HG03060 (cell line): ENCODE measurements at regions not wholly inside any gene's neighbourhood (a gene's known extent, or its start where the extent isn't known, plus 50 kb on each side); places are given as distances from the start of the nearest gene placed in this dataset.
"Not testable (repeated sequence)": the region's sequence is repeated elsewhere in the genome, so short reads cannot be mapped to it uniquely, and the experiment has no call there.

Experiments used
- ATAC-seq: cut with Tn5 transposase; IDR thresholded peaks from one replicate; pipeline ENCODE4 v1.9.1; 2021; ENCODE audit warnings: low read depth, moderate number of reproducible peaks; ENCODE audit not compliant: unreplicated experiment

GRCh38 chr12:83538361-83538965 is 851.8 kb downstream of the TMTC2 start:
- no peak for ATAC-seq

DNA sequence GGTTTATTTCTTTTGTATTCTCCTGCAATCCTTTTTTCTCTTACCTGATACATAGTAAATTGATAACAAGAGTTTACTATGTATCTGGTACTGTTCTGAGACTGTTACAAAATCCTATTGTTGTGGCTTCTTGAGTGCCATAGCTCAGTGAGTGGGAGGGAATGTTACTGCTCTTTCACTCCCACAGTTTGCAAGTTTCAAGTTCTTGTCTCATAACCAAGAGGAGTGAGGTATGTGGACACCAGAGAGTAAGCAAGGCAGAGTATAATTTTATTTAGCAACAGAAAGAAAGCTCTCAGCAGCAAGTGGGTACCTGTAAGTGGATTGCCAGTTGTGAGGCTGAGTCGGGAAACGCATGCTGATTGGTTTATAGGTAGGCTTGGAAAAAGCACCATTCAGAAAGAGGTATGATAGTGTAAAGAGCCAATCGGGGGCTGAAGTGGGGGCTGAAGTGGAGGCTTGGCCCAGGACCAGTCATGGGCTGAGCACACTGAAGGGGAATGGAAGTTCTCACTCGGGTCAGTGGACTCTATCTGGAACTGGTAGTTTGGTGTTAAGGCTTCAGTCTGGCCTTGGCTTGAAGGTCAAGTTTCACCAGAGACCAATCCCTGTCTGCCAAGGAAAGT is 850.8 kb downstream of the TMTC2 start:
- no peak for ATAC-seq

GRCh38 chr12:83536496-83536895 is 849.8 kb downstream of the TMTC2 start:
- ATAC-seq, result no peak

DNA sequence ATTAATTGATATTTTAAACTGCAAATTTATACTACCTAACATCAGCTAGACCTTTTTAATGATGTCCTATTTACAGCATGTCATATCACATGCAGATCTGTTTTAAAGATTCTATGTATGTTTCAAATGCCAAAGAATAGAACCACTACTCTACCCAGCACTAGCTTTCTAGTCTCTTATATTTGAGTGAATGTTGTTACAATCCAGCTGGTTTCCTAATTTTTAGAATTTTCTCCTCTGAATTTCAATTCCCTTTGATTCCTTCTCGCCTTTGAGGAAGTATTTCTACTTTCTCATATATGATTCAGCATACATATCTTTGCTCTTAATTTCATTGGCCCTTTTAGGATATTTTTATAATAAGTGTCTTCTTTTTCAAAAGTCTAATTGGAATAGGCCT is 841.9 kb downstream of the TMTC2 start:
- no peak for ATAC-seq

GRCh38 chr12:83527810-83528209 is 841.1 kb downstream of the TMTC2 start:
- no peak for ATAC-seq

DNA sequence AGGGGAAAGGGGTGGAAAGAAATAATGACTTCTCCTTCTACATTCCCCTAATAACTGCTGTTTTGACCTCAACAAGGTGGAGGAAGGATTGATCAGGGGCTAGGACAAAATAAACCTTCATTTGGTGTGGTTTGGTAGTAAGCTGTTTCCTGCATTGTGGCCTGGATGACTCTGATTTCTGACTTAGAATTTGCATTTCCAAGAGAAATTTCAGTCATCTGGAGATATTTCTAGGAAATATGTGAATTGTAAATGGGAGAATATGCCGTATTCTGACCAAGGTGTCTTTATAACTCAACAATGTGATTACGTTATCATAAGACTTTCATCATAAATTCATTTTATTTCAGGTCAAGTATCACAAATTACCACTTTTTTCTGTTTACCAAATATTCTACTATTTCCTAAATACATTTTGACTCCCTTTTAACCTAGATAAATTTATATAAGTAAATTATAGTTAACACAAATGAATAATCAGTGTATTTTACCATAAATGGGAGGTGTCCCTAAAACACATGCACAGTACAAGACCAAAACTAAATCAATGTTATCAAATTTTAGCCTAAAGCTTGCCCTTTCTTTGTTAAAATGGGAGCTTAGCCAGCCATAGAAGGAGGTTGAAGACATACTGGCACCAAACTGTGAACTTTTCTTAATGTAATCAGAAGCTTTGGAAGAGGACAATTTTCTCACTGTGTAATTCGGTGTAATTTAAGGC is 828.8 kb downstream of the TMTC2 start:
- no peak for ATAC-seq

GRCh38 chr12:83514372-83514771 is 827.7 kb downstream of the TMTC2 start:
- ATAC-seq, result no peak

DNA sequence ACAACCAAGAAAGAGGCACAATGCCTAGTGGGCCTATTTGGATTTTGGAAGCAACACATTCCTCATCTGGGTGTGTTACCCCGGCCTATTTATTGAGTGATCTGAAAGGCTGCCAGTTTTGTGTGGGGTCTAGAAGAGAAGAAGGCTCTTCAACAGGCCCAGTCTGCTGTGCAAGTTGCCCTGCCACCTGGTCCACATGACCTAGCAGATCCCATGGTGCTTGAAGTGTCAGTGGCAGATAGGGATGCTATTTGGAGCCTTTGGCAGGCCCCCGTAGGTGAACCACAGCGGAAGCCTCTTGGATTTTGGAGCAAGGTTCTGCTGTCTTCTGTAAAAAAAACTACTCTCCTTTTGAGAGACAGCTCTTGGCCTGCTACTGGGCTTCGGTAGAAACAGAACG is 820.1 kb downstream of the TMTC2 start:
- ATAC-seq, result no peak

GRCh38 chr12:83505586-83505985 is 818.9 kb downstream of the TMTC2 start:
- ATAC-seq, result no peak

GRCh38 chr12:83499894-83500293 is 813.2 kb downstream of the TMTC2 start:
- not testable (repeated sequence) for ATAC-seq

GRCh38 chr12:83477696-83478095 is 791.0 kb downstream of the TMTC2 start:
- ATAC-seq, result no peak

DNA sequence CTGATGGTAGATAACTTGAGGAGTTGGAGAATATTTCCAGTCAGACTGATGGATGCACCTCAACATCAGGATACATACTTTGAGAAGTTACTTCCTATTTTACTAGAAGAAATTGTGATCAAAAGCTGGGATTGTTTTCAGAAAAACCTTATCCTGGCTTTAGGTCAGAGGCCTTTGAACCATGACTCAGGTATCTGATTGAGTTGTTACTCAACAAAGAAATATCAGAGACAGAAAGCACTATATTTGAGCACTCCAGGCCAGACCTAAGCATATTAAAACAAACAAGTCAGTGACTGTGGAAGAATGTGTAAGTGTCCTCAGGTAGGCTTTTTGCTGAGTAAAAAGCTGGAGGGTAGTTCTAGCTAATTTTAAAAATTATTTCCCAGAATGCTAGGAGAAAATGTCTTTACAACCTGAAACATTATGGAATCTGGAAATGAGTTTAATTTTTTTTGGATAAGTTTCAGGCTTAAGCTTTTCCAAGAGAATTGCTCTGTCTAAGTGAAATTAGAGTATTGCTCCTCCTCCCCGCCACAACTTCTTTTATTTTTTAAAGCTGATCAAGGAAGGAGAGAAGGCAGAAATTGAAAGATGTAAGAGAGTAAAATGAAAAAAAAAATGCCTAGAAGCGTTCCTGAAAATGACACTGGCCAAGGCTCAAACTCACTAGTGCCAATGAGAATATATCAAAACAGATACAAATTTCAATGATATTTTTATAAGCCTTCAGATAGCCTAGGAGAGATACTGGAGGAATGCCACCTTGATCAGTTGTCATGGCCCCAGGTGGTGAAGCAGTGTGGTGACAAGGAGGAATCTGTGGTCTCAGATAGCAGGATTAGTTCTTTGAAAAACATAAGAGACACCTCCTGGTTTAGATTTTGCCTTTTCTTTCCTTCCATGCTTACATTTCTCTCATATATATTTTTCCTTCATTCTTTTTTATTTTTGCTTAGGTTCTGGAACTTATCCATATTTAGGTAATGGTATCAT is 790.3 kb downstream of the TMTC2 start:
- ATAC-seq, result no peak

DNA sequence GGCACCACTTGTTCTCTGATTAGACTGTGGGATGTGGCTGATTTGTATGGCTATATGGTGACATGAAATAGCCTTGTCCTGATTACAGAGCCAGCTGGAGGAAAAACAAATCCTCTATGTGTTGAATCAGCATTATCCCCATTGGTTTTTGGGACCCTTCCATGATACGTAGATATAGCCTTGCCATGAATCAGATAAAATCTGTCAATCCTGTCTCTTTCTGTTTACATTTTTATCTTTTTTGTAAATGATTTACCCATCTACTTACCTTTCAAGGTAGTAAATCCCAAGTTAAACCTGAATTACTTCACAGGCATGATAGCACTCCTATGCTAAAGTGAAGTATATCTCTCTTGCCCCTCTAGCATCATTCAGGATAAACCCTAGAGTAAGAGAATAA is 789.3 kb downstream of the TMTC2 start:
- no peak for ATAC-seq

DNA sequence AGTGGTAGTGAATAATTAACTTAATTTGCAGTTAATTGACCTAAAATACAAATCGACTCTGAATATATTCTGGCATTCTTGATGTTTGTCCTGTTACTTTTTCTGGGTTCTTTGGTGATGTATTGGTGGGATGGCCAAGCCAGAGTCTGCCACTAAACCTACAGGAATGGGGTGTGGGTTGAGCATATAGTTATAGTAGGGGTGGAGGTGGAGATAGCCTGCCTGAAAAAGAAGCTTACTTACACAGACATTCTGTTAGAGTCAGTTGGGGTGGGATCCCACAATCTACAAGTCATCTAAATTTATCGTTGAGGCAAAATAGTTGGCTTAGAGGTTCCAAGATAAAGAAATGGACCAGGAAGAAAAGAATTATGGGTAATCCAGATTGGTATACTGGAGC is 787.7 kb downstream of the TMTC2 start:
- no peak for ATAC-seq

DNA sequence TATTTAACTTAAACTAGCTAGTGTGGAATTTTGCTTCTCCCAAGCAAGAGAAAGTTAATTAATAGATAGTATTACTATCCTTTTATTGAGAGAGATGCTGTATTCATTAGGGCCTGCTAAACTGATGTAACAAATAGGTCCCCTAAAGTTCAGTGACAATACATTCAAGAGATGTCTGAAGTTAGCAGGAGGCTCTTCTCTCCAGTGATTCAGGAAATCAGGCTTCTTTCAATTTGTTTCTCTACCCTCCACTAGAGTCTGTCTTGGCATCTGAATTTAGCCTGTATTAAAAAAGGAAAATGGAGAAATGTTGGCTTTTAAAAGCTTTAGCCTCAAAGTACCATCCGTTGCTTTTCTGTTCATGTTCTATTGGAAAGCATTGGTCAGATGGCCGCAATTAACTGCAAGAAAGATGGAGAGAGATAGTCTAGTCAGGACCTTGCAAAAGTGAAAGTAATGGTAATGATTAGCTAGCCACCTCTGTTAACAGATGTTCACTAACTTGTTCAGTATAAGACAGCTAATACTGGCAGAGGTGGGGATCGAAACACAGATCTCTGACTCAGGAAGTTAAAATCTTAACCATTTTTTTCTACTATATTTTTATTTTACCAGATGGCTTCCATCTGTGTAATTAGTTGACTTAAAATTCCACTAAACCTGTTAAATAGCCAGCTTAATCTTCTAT is 786.8 kb downstream of the TMTC2 start:
- peak; percentile 97 for ATAC-seq

- ATAC-seq, result no peak
These were observed 786.1 kb downstream of the TMTC2 start for GRCh38 chr12:83472772-83473171.

DNA sequence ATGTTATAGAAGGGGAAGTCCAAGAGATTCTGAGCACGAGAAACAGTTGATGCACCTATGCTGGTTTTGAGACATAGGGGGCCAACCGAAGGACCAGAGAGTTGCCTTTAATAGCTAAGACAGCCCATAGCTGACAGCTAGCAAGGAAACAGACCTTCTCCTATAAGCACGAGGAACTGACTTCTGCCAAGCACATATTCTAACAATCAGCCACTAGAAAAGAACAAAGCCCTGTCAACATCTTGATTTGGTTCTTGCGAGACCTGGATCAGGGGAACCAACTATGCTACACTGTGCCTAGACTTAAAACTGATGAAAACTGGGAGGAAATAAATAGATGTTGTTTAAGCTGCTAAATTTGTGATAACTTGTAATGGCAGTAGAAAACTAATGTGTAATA is 785.6 kb downstream of the TMTC2 start:
- ATAC-seq, result no peak

GRCh38 chr12:83471341-83471740 is 784.6 kb downstream of the TMTC2 start:
- no peak for ATAC-seq

- no peak for ATAC-seq
These were observed 784.0 kb downstream of the TMTC2 start for GRCh38 chr12:83470749-83471148.
